ENCODE measurements at regions not wholly inside any gene's neighbourhood (a gene's known extent, or its start where the extent isn't known, plus 50 kb on each side); places are given as distances from the start of the nearest gene placed in this dataset.

DNA sequence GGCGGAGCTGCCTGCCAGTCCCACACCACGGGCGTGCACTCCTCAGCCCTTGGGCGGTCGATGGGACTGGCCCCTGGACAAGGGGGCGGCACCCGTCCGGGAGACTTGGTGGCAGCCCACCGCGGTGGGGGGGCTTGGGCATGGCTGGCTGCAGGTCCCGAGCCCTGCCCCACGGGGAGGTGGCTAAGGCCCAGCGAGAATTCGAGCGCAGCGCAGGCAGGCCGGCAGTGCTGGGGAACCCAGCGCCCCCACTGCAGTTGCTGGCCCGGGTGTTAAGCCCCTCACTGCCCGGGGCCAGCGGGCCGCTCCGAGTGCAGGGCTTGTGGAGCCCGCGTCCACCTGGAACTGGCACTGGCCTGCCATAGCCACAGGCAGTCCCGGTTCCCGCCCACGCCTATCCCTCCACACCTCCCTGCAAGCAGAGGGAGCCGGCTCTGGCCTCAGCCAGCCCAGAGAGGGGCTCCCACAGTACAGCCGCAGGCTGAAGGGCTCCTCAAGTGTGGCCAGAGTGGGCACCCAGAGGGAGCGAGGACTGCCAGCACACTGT is 742.9 kb upstream of the DDX18 start:
- TF ChIP-seq EZH2 (IDR thresholded peaks at IDR 0.05; ENCODE audit: borderline replicate concordance, low read length): no peak
- TF ChIP-seq, protein P1, sequence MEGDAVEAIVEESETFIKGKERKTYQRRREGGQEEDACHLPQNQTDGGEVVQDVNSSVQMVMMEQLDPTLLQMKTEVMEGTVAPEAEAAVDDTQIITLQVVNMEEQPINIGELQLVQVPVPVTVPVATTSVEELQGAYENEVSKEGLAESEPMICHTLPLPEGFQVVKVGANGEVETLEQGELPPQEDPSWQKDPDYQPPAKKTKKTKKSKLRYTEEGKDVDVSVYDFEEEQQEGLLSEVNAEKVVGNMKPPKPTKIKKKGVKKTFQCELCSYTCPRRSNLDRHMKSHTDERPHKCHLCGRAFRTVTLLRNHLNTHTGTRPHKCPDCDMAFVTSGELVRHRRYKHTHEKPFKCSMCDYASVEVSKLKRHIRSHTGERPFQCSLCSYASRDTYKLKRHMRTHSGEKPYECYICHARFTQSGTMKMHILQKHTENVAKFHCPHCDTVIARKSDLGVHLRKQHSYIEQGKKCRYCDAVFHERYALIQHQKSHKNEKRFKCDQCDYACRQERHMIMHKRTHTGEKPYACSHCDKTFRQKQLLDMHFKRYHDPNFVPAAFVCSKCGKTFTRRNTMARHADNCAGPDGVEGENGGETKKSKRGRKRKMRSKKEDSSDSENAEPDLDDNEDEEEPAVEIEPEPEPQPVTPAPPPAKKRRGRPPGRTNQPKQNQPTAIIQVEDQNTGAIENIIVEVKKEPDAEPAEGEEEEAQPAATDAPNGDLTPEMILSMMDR (IDR thresholded peaks at IDR 0.05; ENCODE audit: low read length): no peak
